ENCODE measurements at regions not wholly inside any gene's neighbourhood (a gene's known extent, or its start where the extent isn't known, plus 50 kb on each side); places are given as distances from the start of the nearest gene placed in this dataset.

DNA sequence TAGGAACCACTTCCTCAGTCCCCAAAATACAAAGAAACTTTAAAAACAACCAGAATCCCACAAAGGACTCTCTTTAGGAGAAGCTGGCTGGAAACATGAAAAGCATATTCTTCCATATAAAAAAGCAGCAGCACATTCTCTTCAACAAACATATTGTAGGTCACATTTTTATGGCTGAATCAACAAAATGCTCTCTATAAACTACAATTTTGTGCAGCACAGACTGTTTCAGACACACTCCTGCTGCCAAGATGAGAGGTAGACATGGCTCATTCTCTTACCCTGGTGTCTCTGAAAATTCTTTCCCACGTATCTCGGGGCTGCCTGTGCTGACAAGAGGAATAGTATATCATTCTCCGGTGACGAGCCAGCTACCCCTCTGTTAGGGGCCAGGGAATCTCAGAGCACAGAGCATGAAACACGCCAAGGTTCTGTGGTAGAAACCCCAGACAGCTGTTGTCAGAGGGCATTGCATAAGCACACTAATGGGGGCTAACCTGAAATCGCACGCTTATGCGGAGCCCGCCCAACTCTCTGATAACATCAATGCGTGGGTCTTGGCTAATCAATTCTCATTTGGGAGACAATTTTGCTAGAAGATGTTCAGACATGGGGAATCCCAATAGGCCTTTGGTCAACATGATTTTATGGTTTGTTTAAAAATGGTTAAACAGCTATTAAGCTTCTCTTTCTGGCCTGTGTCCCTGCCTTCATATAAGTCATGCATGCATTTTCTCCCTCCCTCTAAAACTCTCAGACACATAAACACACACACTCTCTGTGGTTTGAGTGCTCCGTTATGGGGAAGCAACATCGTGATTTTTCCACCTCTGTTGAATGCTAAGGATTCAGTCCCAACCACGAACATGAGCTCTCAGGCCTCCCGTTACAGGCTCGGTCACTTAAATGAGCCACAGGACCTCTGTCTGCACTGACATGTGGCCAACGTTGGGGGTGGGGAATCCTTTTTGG lies 177.5 kb downstream of the INO80D start:
- Mint-ChIP-seq H3K36me3 (no peaks in the 10 kb centered on the region), H3K27ac (no peak overlapping the region), H3K9me3 (peaks cover 1% of the 10 kb centered on the region), H3K4me1 (no peaks in the 10 kb centered on the region), H3K4me3 (no peak overlapping the region), H3K27me3 (peaks cover 22% of the 10 kb centered on the region)
- no peak for DNase-seq (ENCODE audit: low spot score in 2 of 2)
- no peak for ATAC-seq (ENCODE audit: low read depth)

DNA sequence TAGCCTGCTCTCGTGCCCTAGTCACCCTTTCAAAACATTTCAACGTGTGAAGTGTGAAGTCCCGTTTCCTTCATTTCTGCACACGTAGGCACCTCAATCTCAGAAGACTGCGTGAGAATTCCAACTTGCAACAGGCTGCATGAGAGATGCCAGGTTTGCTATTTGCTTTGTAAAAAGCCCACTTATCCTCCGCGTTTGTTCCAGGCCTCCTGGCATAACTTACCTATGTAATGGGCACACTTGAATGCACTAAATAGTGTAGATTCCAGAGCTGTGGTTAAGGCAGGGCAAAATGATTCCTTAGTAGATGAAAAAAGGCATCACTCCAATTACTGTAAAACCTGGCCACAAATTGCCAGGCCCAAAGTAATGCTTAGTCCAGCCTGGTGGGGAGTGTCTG lies 179.6 kb downstream of the INO80D start:
- ATAC-seq (ENCODE audit: low read depth) (no peak), DNase-seq (ENCODE audit: low spot score in 2 of 2) (no peak)
- Mint-ChIP-seq H3K36me3 (no peaks in the 10 kb centered on the region), H3K4me3 (no peak overlapping the region), H3K27me3 (peaks cover 19% of the 10 kb centered on the region), H3K4me1 (no peaks in the 10 kb centered on the region), H3K9me3 (peaks cover 1% of the 10 kb centered on the region), H3K27ac (no peak overlapping the region)

DNA sequence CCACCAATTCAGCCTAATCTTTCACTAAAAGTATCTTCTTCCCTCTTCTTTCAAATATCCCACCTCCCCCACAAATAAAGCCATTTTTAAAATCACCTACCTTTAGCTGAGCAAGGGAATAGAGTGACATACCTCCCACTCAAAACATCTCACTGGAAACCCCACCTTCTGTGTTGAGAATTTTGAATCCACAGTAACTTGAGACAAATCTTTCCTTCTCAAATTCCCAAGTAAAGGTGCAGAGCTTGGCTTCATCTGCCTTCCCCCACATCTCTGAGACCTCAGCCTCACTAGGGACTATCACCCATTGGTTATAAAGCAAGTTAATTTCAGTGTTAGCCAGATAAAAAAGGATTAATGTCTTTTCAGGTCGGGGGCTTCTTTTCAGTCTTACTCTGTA lies 180.4 kb downstream of the INO80D start:
- no peaks in the 10 kb centered on the region for H3K36me3 Mint-ChIP-seq
- H3K27ac Mint-ChIP-seq, result no peak overlapping the region
- H3K4me3 Mint-ChIP-seq, result no peak overlapping the region
- ATAC-seq (ENCODE audit: low read depth) (no peak), DNase-seq (ENCODE audit: low spot score in 2 of 2) (no peak)
- no peaks in the 10 kb centered on the region for H3K4me1 Mint-ChIP-seq
- H3K9me3 Mint-ChIP-seq, result peaks cover 1% of the 10 kb centered on the region
- peaks cover 18% of the 10 kb centered on the region for H3K27me3 Mint-ChIP-seq

DNA sequence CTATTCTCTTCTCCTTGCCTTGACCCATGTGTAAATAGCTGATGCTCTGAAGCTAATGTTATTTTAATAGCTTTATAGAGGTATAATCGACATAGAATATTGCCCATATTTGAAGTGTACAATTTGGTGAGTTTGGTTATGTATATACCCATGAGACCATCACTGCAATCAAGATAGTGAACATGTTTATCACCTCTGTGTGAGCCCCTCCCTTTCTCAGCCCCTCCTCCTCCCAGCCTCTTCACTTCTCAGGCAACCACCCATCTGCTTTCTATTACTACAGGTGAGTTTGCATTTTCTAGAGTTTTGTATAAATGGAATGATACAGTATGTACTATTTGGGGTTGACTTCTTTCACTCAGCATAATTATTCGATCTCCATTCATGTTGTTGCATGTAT lies 181.1 kb downstream of the INO80D start:
- Mint-ChIP-seq H3K4me1 (no peaks in the 10 kb centered on the region), H3K27me3 (peaks cover 18% of the 10 kb centered on the region), H3K9me3 (peaks cover 1% of the 10 kb centered on the region), H3K4me3 (no peak overlapping the region), H3K27ac (no peak overlapping the region), H3K36me3 (no peaks in the 10 kb centered on the region)
- ATAC-seq (ENCODE audit: low read depth) (no peak), DNase-seq (ENCODE audit: low spot score in 2 of 2) (no peak)

DNA sequence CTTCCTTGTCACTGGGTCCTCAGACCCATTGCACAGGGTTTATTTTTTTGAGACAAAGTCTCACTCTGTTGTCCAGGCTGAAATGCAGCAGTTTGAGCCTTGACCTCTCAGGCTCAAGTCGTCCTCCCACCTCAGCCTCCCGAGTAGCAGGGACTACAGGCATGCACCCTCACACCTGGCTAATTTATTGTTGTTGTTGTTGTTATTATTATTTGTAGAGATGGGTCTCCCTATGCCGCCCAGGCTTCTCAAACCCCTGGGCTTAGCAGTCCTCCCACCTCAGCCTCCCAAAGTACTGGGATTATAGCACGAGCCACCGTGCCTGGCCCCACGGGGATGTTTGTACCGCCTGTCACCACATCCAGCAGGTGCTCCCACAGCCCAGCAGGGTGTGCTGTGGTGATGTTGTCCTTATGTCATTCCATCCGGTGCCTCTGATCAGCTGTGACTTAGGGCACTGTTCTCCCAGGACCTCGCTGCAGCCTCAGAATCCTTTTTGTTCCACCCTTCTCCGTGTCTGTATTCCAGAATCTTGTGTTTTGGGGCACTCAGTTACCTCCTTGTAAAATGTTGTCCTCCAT lies 182.3 kb downstream of the INO80D start:
- ATAC-seq (ENCODE audit: low read depth), result no peak
- peaks cover 6% of the 10 kb centered on the region for H3K9me3 Mint-ChIP-seq
- no peaks in the 10 kb centered on the region for H3K4me1 Mint-ChIP-seq
- no peaks in the 10 kb centered on the region for H3K36me3 Mint-ChIP-seq
- DNase-seq (ENCODE audit: low spot score in 2 of 2), result no peak
- H3K4me3 Mint-ChIP-seq, result no peak overlapping the region
- H3K27ac Mint-ChIP-seq, result no peak overlapping the region
- H3K27me3 Mint-ChIP-seq, result peaks cover 18% of the 10 kb centered on the region

DNA sequence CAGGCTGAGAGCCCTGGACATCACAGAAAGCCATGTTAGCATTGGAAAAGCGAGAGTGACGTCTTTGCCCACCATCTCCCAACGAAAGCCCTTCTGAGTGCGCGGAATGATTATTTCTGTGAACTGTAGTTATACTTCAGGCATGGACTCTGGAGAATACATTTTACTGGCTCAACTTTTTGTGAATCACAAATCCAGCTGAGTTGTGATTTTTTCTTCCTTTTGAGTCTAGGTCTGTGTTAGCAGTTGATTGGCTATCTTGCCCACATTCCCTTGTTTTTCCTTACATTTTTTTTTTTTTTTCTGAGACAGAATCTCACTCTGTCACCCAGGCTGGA lies 183.1 kb downstream of the INO80D start:
- Mint-ChIP-seq H3K36me3 (no peaks in the 10 kb centered on the region), H3K4me3 (no peak overlapping the region), H3K27ac (no peak overlapping the region), H3K27me3 (peaks cover 18% of the 10 kb centered on the region), H3K9me3 (peaks cover 6% of the 10 kb centered on the region), H3K4me1 (no peaks in the 10 kb centered on the region)
- ATAC-seq (ENCODE audit: low read depth), result no peak
- no peak for DNase-seq (ENCODE audit: low spot score in 2 of 2)

DNA sequence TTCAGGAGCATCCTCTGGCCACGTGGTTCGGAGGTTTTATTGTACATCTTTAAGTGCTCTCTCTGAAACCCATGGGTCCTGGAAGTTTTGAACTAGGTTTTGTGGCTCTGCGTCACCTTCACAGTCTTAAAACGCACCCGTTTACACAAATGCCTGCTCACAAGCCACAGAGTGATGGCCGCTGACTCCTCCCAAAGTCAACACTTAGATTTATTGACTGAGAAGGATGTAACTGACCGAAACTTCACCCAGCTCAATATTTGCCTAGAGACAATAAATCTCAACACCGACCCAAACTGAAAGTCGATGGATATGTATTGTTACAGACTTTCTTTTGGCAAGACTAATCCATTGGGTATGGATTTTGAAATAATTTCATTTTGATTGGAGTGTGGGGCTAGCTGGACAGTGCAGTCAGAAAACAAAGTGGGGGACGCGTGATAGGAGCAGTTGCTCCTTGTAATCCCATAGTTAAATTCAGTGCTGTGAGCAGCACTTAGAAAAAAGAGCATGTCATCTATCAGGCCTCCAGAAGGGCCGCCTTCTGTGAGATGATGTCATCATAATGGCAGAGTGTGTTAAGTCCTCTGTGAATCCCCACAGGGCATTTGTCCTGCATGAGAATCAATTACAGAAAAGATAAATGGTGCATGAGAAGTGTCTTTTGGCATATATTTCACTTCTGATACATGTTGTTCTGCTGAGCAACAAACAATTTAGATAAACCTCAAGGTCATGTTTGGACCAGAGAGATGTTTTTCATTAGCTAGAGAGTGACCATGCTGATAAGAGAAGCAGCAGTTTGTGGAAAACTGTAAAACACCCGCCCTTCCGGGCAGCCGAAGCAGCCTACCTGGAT lies 183.7 kb downstream of the INO80D start:
- Mint-ChIP-seq H3K4me1 (no peaks in the 10 kb centered on the region), H3K27ac (no peak overlapping the region), H3K27me3 (peaks cover 14% of the 10 kb centered on the region), H3K4me3 (no peak overlapping the region), H3K9me3 (peaks cover 6% of the 10 kb centered on the region), H3K36me3 (no peaks in the 10 kb centered on the region)
- no peak for ATAC-seq (ENCODE audit: low read depth)
- no peak for DNase-seq (ENCODE audit: low spot score in 2 of 2)

DNA sequence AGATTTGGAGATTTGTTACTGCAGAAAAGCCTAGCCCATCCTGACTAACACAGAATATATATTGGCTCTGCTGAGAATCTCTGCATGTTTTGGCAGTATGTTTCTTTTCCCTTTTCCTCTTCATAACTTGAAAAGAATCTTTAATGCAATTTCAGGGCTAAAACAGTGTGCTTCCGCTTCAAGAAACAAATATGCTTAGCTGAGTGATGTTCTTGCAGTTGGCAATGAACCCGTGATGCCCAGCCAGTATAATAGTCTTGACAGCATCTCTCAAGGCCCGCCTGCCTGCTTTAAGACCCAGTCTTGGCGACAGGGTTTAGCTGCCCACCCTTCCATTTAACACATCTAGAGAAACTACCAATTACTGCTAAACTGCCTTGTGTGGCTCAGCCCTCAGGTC lies 184.5 kb downstream of the INO80D start:
- ATAC-seq (ENCODE audit: low read depth) (no peak), DNase-seq (ENCODE audit: low spot score in 2 of 2) (no peak)
- Mint-ChIP-seq H3K9me3 (peaks cover 6% of the 10 kb centered on the region), H3K27me3 (peaks cover 11% of the 10 kb centered on the region), H3K36me3 (no peaks in the 10 kb centered on the region), H3K4me1 (no peaks in the 10 kb centered on the region), H3K27ac (no peak overlapping the region), H3K4me3 (no peak overlapping the region)

DNA sequence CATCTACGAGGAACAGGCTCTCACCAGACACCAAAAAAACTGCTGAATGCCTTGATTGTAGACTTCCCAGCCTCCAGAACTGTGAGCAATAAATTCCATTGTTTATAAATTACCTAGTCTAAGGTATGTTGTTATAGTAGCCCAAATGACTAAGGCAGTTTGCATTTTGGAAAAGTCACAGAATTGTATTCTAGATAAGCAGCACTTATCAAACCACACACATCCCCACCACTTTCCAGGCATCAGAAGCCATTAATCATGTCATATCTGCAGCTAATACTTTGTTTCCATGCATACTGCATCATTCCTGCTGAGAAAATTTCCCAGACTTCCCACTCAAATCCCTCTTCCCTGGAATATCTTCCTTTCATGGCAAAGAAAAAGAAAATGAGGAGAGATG lies 187.2 kb downstream of the INO80D start:
- Mint-ChIP-seq H3K9me3 (peaks cover 10% of the 10 kb centered on the region), H3K27ac (no peak overlapping the region), H3K4me3 (no peak overlapping the region), H3K27me3 (peaks cover 3% of the 10 kb centered on the region), H3K36me3 (no peaks in the 10 kb centered on the region), H3K4me1 (no peaks in the 10 kb centered on the region)
- DNase-seq (ENCODE audit: low spot score in 2 of 2) (no peak), ATAC-seq (ENCODE audit: low read depth) (no peak)

DNA sequence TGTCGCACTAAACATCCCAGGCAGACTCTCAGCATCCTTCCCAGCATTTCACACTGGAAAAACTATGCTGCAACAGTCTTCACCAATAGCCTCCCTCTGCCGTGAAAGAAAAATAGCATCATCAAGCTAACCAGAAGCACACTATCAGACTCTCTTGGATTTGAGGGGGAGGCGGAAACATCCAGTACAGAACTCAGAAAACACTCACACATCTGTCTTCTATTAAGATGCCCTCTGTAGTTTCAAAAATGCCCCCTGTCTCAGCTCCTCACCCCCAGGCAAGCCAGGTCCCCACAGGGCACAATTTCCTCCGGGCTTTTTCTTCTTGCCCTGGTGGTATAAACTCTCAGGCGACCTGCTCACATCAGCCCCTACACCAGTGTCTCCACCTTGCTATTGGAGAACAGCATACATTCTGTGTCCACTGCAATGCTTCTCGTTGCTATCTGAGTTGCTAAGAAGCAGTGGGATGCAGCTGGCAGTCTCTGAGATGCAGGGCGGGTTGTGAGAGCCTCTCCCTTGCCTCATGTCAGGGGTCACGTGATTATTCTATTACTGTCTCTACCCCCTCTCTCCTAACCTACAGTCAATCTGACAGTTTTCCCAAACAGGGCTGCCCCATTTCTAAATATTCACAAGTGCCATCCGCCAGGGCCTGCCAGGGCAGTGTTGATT lies 189.9 kb downstream of the INO80D start:
- H3K4me1 Mint-ChIP-seq, result no peaks in the 10 kb centered on the region
- H3K9me3 Mint-ChIP-seq, result peaks cover 10% of the 10 kb centered on the region
- ATAC-seq (ENCODE audit: low read depth) (no peak), DNase-seq (ENCODE audit: low spot score in 2 of 2) (no peak)
- H3K36me3 Mint-ChIP-seq, result no peaks in the 10 kb centered on the region
- H3K27me3 Mint-ChIP-seq, result peaks cover 3% of the 10 kb centered on the region
- H3K4me3 Mint-ChIP-seq, result no peak overlapping the region
- H3K27ac Mint-ChIP-seq, result peak overlapping the region; percentile 12

DNA sequence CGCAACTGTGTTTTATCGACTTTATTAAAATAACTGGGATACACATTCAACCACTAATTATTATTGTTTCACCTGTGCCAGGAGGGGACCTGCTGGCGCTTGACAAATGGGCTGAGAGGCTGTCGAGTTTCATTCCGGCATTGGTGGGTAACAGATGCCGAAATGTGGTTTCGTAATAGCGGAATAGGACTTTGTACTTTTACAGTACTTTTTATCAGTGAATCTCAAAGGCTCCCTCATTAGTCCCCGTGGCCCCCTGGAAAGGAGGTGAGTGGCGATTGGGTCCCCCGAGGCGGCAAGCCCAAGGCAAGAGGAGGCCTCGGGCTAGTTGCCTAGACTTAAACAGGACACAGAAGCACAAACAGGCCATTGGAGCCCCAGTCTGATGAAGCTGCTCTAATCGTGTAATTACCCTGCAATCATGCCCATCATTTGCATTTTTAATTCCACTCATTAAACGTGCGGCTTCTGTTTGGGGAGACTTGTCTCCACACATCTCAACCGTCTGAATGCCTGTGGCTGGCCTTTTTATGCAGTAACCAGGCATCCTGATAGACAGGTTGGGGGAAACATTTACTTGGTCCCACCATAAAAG lies 193.2 kb downstream of the INO80D start:
- H3K9me3 Mint-ChIP-seq, result peaks cover 4% of the 10 kb centered on the region
- H3K4me1 Mint-ChIP-seq, result no peaks in the 10 kb centered on the region
- H3K27me3 Mint-ChIP-seq, result peaks cover 3% of the 10 kb centered on the region
- no peak for DNase-seq (ENCODE audit: low spot score in 2 of 2)
- H3K36me3 Mint-ChIP-seq, result no peaks in the 10 kb centered on the region
- ATAC-seq (ENCODE audit: low read depth), result no peak
- no peak overlapping the region for H3K27ac Mint-ChIP-seq
- H3K4me3 Mint-ChIP-seq, result no peak overlapping the region

DNA sequence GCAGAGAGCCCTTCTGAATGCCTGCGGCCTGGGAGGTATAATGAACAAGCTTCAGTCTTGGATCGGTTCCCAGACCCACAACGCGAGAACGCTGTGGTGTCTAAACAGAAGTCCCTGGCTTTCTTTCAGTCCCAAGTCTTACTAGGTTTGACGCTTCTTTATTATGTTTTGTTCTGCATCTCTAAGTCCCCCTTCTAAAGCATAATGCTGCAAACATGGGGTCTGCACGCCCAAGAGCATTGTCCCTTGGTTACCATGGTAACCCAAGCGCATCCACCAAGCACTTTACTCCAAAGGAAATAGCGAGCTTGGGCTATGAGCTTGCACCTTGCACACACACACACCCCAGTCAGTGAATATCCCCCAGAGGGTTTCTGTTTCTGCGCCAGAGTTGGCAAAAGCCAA lies 193.7 kb downstream of the INO80D start:
- Mint-ChIP-seq H3K9me3 (peaks cover 4% of the 10 kb centered on the region), H3K4me3 (no peak overlapping the region), H3K27ac (no peak overlapping the region), H3K4me1 (no peaks in the 10 kb centered on the region), H3K27me3 (peaks cover 3% of the 10 kb centered on the region), H3K36me3 (no peaks in the 10 kb centered on the region)
- no peak for ATAC-seq (ENCODE audit: low read depth)
- no peak for DNase-seq (ENCODE audit: low spot score in 2 of 2)

DNA sequence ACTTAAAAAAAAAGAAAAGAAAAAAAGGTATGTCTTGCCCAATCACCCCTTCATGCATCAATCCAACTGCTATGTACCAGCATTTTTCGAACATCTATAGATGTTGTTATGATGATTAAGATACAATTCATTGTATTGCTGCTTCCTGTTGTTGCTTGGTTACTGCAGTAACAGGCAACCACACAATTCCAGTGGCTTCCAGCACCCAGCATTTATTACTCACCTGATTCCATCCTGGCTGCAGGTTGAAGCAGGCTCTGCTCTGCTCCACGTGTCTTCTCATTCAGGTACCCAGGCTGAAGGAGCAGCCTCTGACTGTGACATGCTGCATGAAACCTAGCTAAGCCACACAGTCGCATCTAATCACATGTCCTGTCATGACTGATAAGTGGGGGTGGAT lies 196.9 kb downstream of the INO80D start:
- no peak overlapping the region for H3K4me3 Mint-ChIP-seq
- H3K27me3 Mint-ChIP-seq, result peaks cover 2% of the 10 kb centered on the region
- H3K36me3 Mint-ChIP-seq, result no peaks in the 10 kb centered on the region
- ATAC-seq (ENCODE audit: low read depth) (no peak), DNase-seq (ENCODE audit: low spot score in 2 of 2) (no peak)
- no peaks in the 10 kb centered on the region for H3K4me1 Mint-ChIP-seq
- no peak overlapping the region for H3K27ac Mint-ChIP-seq
- no peaks in the 10 kb centered on the region for H3K9me3 Mint-ChIP-seq

Data from memory B cell (primary cell).